HCT116 (cell line): ENCODE measurements at regions not wholly inside any gene's neighbourhood (a gene's known extent, or its start where the extent isn't known, plus 50 kb on each side); places are given as distances from the start of the nearest gene placed in this dataset.

Source experiments
- ATAC-seq: fragments of 200-7000 bp; cut with Tn5 transposase; 2 replicates; pipeline ENCODE4 v1.9.1; 2020; ENCODE audit warnings: mild to moderate bottlenecking, moderate library complexity
- BruUV-seq: library from RNA; stranded (reverse); fragments of 400-500 nt; replicated peaks from 2 replicates; lab custom pipeline; 2021; lab: Mats Ljungman, UMichigan
- CTCF ChIA-PET: fragments of 300-600 bp; sonication (Branson Sonifier 250); formaldehyde crosslinking; loops from one replicate; lab custom pipeline; 2021; ENCODE audit warnings: antibody characterized with exemption; lab: Charles Lee
- POLR2A ChIA-PET: fragments of 300-600, 350-600 bp; sonication (Branson Sonifier 250); formaldehyde crosslinking; loops from one replicate; lab custom pipeline; 2021; ENCODE audit warnings: antibody characterized with exemption; lab: Charles Lee
- RAD21 ChIA-PET, 2 experiments: fragments of 300-600 bp; sonication (Branson Sonifier 250); formaldehyde crosslinking; loops; one replicate each; lab custom pipeline; 2023; ENCODE audit warnings: low total read pairs in 2 of 2; ENCODE audit not compliant: uncharacterized antibody in 2 of 2, unreplicated experiment in 2 of 2, low non-redundant PET in 1 of 2; lab: Charles Lee
- DNase-seq: peaks from one replicate; pipeline ENCODE4 v3.0.0-alpha.2; 2010; ENCODE audit warnings: low read depth, low spot score
- H2AFZ ChIP-seq: fragments of 200-600 bp; shearing (Covaris generic), sonication (generic); 2 replicates; pipeline ENCODE4 v1.6.1; 2017; ENCODE audit warnings: low read depth, mixed run types, mixed read lengths, antibody characterized with exemption, low read length; ENCODE audit not compliant: poor library complexity, severe bottlenecking
- H3K27ac ChIP-seq: 2 replicates; pipeline ENCODE4 v1.5.1; 2012; ENCODE audit warnings: low read depth, low read length
- H3K27me3 ChIP-seq: fragments of 200-600 bp; sonication (generic); 2 replicates; pipeline ENCODE4 v1.6.1; 2016; ENCODE audit warnings: mixed run types, low read length, mixed read lengths; ENCODE audit not compliant: insufficient read depth
- H3K36me3 ChIP-seq, 2 experiments: fragments of 200-500 bp in 1 of 2; fragments of 200-600 bp in 1 of 2; sonication (Bioruptor generic) in 1 of 2; sonication (generic) in 1 of 2; 2 replicates each; pipeline versions ENCODE4 v1.5.1 to v1.6.1; 2014 to 2016; ENCODE audit warnings: low read length in 2 of 2, inconsistent platforms in 1 of 2, mixed read lengths in 1 of 2, mixed run types in 1 of 2; ENCODE audit not compliant: insufficient read depth in 2 of 2, control insufficient read depth in 1 of 2
- H3K4me1 ChIP-seq, 2 experiments: fragments of 200-600 bp in 1 of 2; sonication (generic) in 1 of 2; 2 replicates each; pipeline versions ENCODE4 v1.5.1 to v1.6.1; 2012 to 2017; ENCODE audit warnings: low read length in 2 of 2, inconsistent platforms in 1 of 2, mild to moderate bottlenecking in 1 of 2, mixed read lengths in 1 of 2, mixed run types in 1 of 2, moderate library complexity in 1 of 2; ENCODE audit not compliant: insufficient read depth in 2 of 2, control insufficient read depth in 1 of 2
- H3K4me2 ChIP-seq: fragments of 200-600 bp; sonication (generic); 2 replicates; pipeline ENCODE4 v1.6.1; 2017; ENCODE audit warnings: mixed run types, low read length, mixed read lengths
- H3K4me3 ChIP-seq, 2 experiments: fragments of 200-600 bp in 1 of 2; sonication (generic) in 1 of 2; replicated peaks in 1 of 2; 2 replicates each; pipeline ENCODE4 v1.5.1; 2011 to 2016; ENCODE audit warnings: low read length in 2 of 2, control low read depth in 1 of 2, low read depth in 1 of 2, mild to moderate bottlenecking in 1 of 2, mixed read lengths in 1 of 2, mixed run types in 1 of 2
- H3K79me2 ChIP-seq: fragments of 200-600 bp; sonication (generic); 2 replicates; pipeline ENCODE4 v1.6.1; 2017; ENCODE audit warnings: mild to moderate bottlenecking, mixed run types, low read length, moderate library complexity, mixed read lengths; ENCODE audit not compliant: insufficient read depth
- H3K9ac ChIP-seq: fragments of 200-600 bp; sonication (generic); 2 replicates; pipeline ENCODE4 v1.6.1; 2016; ENCODE audit warnings: low read length, mixed read lengths
- H3K9me2 ChIP-seq: fragments of 200-600 bp; sonication (generic), shearing (Covaris generic); 2 replicates; pipeline ENCODE4 v1.6.1; 2017; ENCODE audit warnings: mixed run types, mild to moderate bottlenecking, moderate library complexity; ENCODE audit not compliant: insufficient read depth
- H3K9me3 ChIP-seq, 2 experiments: fragments of 200-500 bp in 1 of 2; fragments of 200-600 bp in 1 of 2; sonication (Bioruptor generic) in 1 of 2; sonication (generic) in 1 of 2; 2 replicates each; pipeline ENCODE4 v1.6.1; 2014 to 2017; ENCODE audit warnings: low read length in 2 of 2, mixed read lengths in 2 of 2, inconsistent platforms in 1 of 2, low read depth in 1 of 2, mild to moderate bottlenecking in 1 of 2, mixed run types in 1 of 2, moderate library complexity in 1 of 2; ENCODE audit not compliant: control insufficient read depth in 1 of 2, insufficient read depth in 1 of 2
- H4K20me1 ChIP-seq: fragments of 200-600 bp; sonication (generic), shearing (Covaris generic); 2 replicates; pipeline ENCODE4 v1.6.1; 2017; ENCODE audit warnings: mixed run types, mild to moderate bottlenecking, moderate library complexity; ENCODE audit not compliant: insufficient read depth
- CBX3 ChIP-seq: IDR thresholded peaks from 2 replicates; pipeline ENCODE4 v1.6.1; 2012; ENCODE audit warnings: low read depth
- CEBPB ChIP-seq: IDR thresholded peaks from 2 replicates; pipeline ENCODE4 v1.6.1; 2012; ENCODE audit warnings: low read depth
- EGR1 ChIP-seq: IDR thresholded peaks from 2 replicates; pipeline ENCODE4 v1.6.1; 2012; ENCODE audit warnings: low read depth
- ELF1 ChIP-seq: IDR thresholded peaks from 2 replicates; pipeline ENCODE4 v1.6.1; 2012; ENCODE audit warnings: low read depth, borderline replicate concordance
- EZH2 ChIP-seq: fragments of 200-600 bp; sonication (generic); IDR thresholded peaks from 2 replicates; pipeline ENCODE4 v1.6.1; 2017; ENCODE audit warnings: antibody characterized with exemption, mixed run types
- EZH2phosphoT487 ChIP-seq: fragments of 200-600 bp; IDR thresholded peaks from 2 replicates; pipeline ENCODE4 v1.6.1; 2018; ENCODE audit warnings: antibody characterized with exemption, borderline replicate concordance
- FOSL1 ChIP-seq: IDR thresholded peaks from 2 replicates; pipeline ENCODE4 v1.6.1; 2012; ENCODE audit warnings: low read depth
- MAX ChIP-seq: IDR thresholded peaks from 2 replicates; pipeline ENCODE4 v1.6.1; 2012
- POLR2AphosphoS5 ChIP-seq: IDR thresholded peaks from 2 replicates; pipeline ENCODE4 v1.6.1; 2011; ENCODE audit warnings: mild to moderate bottlenecking, low read depth, low read length, moderate library complexity
- RAD21 ChIP-seq: IDR thresholded peaks from 2 replicates; pipeline ENCODE4 v1.6.1; 2012; ENCODE audit warnings: low read depth, mild to moderate bottlenecking
- REST ChIP-seq: IDR thresholded peaks from 2 replicates; pipeline ENCODE4 v1.6.1; 2012; ENCODE audit warnings: low read depth
- SP1 ChIP-seq: IDR thresholded peaks from 2 replicates; pipeline ENCODE4 v1.6.1; 2012; ENCODE audit warnings: low read depth
- TCF7L2 ChIP-seq: IDR thresholded peaks from 2 replicates; pipeline ENCODE4 v1.7.0; 2011; ENCODE audit warnings: borderline replicate concordance, inconsistent platforms; ENCODE audit not compliant: insufficient read depth, insufficient read length; ENCODE audit errors: extremely low read depth
- YY1 ChIP-seq: IDR thresholded peaks from 2 replicates; pipeline ENCODE4 v1.6.1; 2011; ENCODE audit warnings: low read length, low read depth, moderate library complexity, mild to moderate bottlenecking; ENCODE audit not compliant: insufficient replicate concordance; ENCODE audit errors: extremely low read depth
- ZBTB33 ChIP-seq: IDR thresholded peaks from 2 replicates; pipeline ENCODE4 v1.6.1; 2011; ENCODE audit warnings: mild to moderate bottlenecking, low read length, moderate library complexity; ENCODE audit not compliant: insufficient replicate concordance; ENCODE audit errors: extremely low read depth
- ZFX ChIP-seq: fragments of 450-650 bp; IDR thresholded peaks from 2 replicates; pipeline ENCODE4 v1.6.1; 2017
- ZNF274 ChIP-seq: fragments of 200-500 bp; sonication (Bioruptor generic); IDR thresholded peaks from 2 replicates; pipeline ENCODE4 v1.6.1; 2014; ENCODE audit warnings: mild to moderate bottlenecking, low read depth, low read length, inconsistent platforms
- intact Hi-C: fragments of 100-400 bp; cut with micrococcal nuclease; formaldehyde crosslinking; loops from 2 replicates; pipeline ENCODE4 v1.10.0; 2022

GRCh38 chr14:103195828-103196615, 72.8 kb downstream of the TNFAIP2 start:
- H3K9me3 ChIP-seq = no peaks in the 10 kb centered on the region; a peak in 1 of 4 replicates
- H3K4me3 ChIP-seq = no peak overlapping the region
- no peaks in the 10 kb centered on the region for H3K4me1 ChIP-seq
- intact Hi-C loops = no loop called here
- TF ChIP-seq MAX = no peak
- no peak for TF ChIP-seq ZBTB33
- no peak for TF ChIP-seq EZH2
- TF ChIP-seq SP1 = no peak
- no peak for TF ChIP-seq CBX3
- TF ChIP-seq YY1 = no peak
- TF ChIP-seq POLR2AphosphoS5 = no peak
- no peak for TF ChIP-seq CEBPB
- TF ChIP-seq EGR1 = no peak
- TF ChIP-seq ZNF274 = no peak
- TF ChIP-seq FOSL1 = no peak
- TF ChIP-seq ZFX = no peak
- no peak for TF ChIP-seq TCF7L2
- no peak for TF ChIP-seq REST
- no peak for TF ChIP-seq EZH2phosphoT487
- TF ChIP-seq RAD21 = no peak
- no peak for TF ChIP-seq ELF1
- TF ChIP-seq, all 23 proteins: peak for 0
- CTCF ChIA-PET = no interaction called here
- no TSS peak for BruUV-seq
- H3K9me2 ChIP-seq = no peaks in the 10 kb centered on the region
- H3K9ac ChIP-seq = no peak overlapping the region
- no peak for ATAC-seq
- H4K20me1 ChIP-seq = no peaks in the 10 kb centered on the region
- no peaks in the 10 kb centered on the region for H3K79me2 ChIP-seq
- no peak overlapping the region for H3K4me2 ChIP-seq
- DNase-seq = no peak
- POLR2A ChIA-PET = no interaction called here
- H3K27ac ChIP-seq = no peak overlapping the region
- RAD21 ChIA-PET = no interaction called here
- H3K36me3 ChIP-seq = no peaks in the 10 kb centered on the region
- H3K27me3 ChIP-seq = no peaks in the 10 kb centered on the region
- no peak overlapping the region for H2AFZ ChIP-seq
